SK-N-SH (cell line): ENCODE measurements at regions not wholly inside any gene's neighbourhood (a gene's known extent, or its start where the extent isn't known, plus 50 kb on each side); places are given as distances from the start of the nearest gene placed in this dataset.

Experiments used
- CTCF ChIA-PET: fragments of 300-600, 350-600 bp; formaldehyde crosslinking; extraction: SDS; loops from one replicate; lab custom pipeline; 2021; lab: Yijun Ruan, JAX
- POLR2A ChIA-PET: fragments of 350-600 bp; sonication (Branson Sonifier 250); formaldehyde crosslinking; extraction: SDS; loops from one replicate; lab custom pipeline; 2020; ENCODE audit warnings: antibody characterized with exemption, inconsistent platforms; lab: Yijun Ruan, JAX
- DNase-seq: peaks from one replicate; pipeline ENCODE4 v3.0.0; 2012
- H2AFZ ChIP-seq: fragments of 200-600 bp; sonication (generic); 2 replicates; pipeline ENCODE4 v1.8.1; 2016; ENCODE audit warnings: antibody characterized with exemption, mild to moderate bottlenecking, low read depth
- H3F3A ChIP-seq: fragments of 200-600 bp; sonication (generic); replicated peaks from 2 replicates; pipeline ENCODE3; 2016; ENCODE audit warnings: antibody characterized with exemption, mild to moderate bottlenecking; ENCODE audit not compliant: insufficient read depth
- H3K27ac ChIP-seq, 2 experiments: fragments of 200-500 bp in 1 of 2; fragments of 200-600 bp in 1 of 2; sonication (Bioruptor generic) in 1 of 2; sonication (generic), shearing (Covaris generic) in 1 of 2; 2 replicates each; pipeline versions ENCODE4 v1.5.1 to v1.6.1; 2014 to 2016; ENCODE audit warnings: low read depth in 2 of 2, inconsistent platforms in 1 of 2, low read length in 1 of 2, mild to moderate bottlenecking in 1 of 2, mixed read lengths in 1 of 2
- H3K27me3 ChIP-seq: fragments of 200-600 bp; sonication (generic), shearing (Covaris generic); 2 replicates; pipeline ENCODE4 v1.6.1; 2016; ENCODE audit warnings: mixed run types; ENCODE audit not compliant: insufficient read depth
- H3K36me3 ChIP-seq, 2 experiments: fragments of 200-500 bp in 1 of 2; fragments of 200-600 bp in 1 of 2; sonication (Bioruptor generic) in 1 of 2; sonication (generic) in 1 of 2; replicated peaks in 1 of 2; 2 replicates each; pipeline versions ENCODE3 to v1.5.1; 2014 to 2016; ENCODE audit warnings: low read length in 1 of 2, mild to moderate bottlenecking in 1 of 2; ENCODE audit not compliant: insufficient read depth in 2 of 2, control insufficient read depth in 1 of 2
- H3K4me1 ChIP-seq, 2 experiments: fragments of 200-500 bp in 1 of 2; fragments of 200-600 bp in 1 of 2; sonication (Bioruptor generic) in 1 of 2; sonication (generic), shearing (Covaris generic) in 1 of 2; 2 replicates each; pipeline versions ENCODE4 v1.5.1 to v1.6.1; 2014 to 2016; ENCODE audit warnings: low read depth in 1 of 2, low read length in 1 of 2, mixed run types in 1 of 2; ENCODE audit not compliant: insufficient read depth in 2 of 2, control insufficient read depth in 1 of 2
- H3K4me2 ChIP-seq: fragments of 200-600 bp; sonication (generic), shearing (Covaris generic); 2 replicates; pipeline ENCODE4 v1.6.1; 2017; ENCODE audit warnings: mixed run types
- H3K4me3 ChIP-seq, 2 experiments: fragments of 200-500 bp in 1 of 2; fragments of 200-600 bp in 1 of 2; sonication (Bioruptor generic) in 1 of 2; sonication (generic), shearing (Covaris generic) in 1 of 2; 2 replicates each; pipeline versions ENCODE4 v1.5.1 to v1.8.1; 2014 to 2016; ENCODE audit warnings: low read depth in 2 of 2, inconsistent platforms in 1 of 2, low read length in 1 of 2, mild to moderate bottlenecking in 1 of 2, mixed read lengths in 1 of 2, moderate library complexity in 1 of 2
- H3K79me2 ChIP-seq: fragments of 200-600 bp; sonication (generic); 2 replicates; pipeline ENCODE4 v1.8.1; 2017; ENCODE audit warnings: mild to moderate bottlenecking; ENCODE audit not compliant: insufficient read depth
- H3K9ac ChIP-seq: fragments of 200-600 bp; sonication (generic); 2 replicates; pipeline ENCODE4 v1.6.1; 2017; ENCODE audit warnings: mixed run types
- H3K9me2 ChIP-seq: fragments of 200-600 bp; sonication (generic); 2 replicates; pipeline ENCODE4 v1.6.1; 2017; ENCODE audit warnings: mixed run types
- H3K9me3 ChIP-seq: fragments of 200-600 bp; sonication (generic); 2 replicates; pipeline ENCODE4 v1.6.1; 2017; ENCODE audit warnings: mixed run types, mild to moderate bottlenecking, moderate library complexity
- H4K20me1 ChIP-seq: fragments of 200-600 bp; sonication (generic); 2 replicates; pipeline ENCODE4 v1.6.1; 2017; ENCODE audit warnings: mild to moderate bottlenecking, mixed run types; ENCODE audit not compliant: insufficient read depth
- CHD2 ChIP-seq: fragments of 150-350 bp; IDR thresholded peaks from 2 replicates; pipeline ENCODE4 v1.6.1; 2018; ENCODE audit warnings: low read length; ENCODE audit not compliant: partially characterized antibody
- CTCF ChIP-seq: fragments of 200-600 bp; sonication (generic); IDR thresholded peaks from 2 replicates; pipeline ENCODE4 v1.6.1; 2017; ENCODE audit warnings: antibody characterized with exemption, mild to moderate bottlenecking, moderate library complexity
- EP300 ChIP-seq, 2 experiments: IDR thresholded peaks; 2 replicates each; pipeline versions ENCODE4 v1.4.0 to v1.6.1; 2012; ENCODE audit warnings: borderline replicate concordance in 1 of 2, low read depth in 1 of 2, low read length in 1 of 2
- EZH2phosphoT487 ChIP-seq: fragments of 200-600 bp; sonication (generic); IDR thresholded peaks from 2 replicates; pipeline ENCODE4 v1.6.1; 2017; ENCODE audit warnings: low read depth, mixed run types, mild to moderate bottlenecking, antibody characterized with exemption, moderate library complexity, borderline replicate concordance
- FOSL2 ChIP-seq: IDR thresholded peaks from 2 replicates; pipeline ENCODE4 v1.4.0; 2012; ENCODE audit warnings: low read depth, mild to moderate bottlenecking, moderate library complexity, borderline replicate concordance
- GATA2 ChIP-seq: sonication (generic); formaldehyde crosslinking; IDR thresholded peaks from 2 replicates; pipeline ENCODE4 v1.5.0; 2020; ENCODE audit warnings: mild to moderate bottlenecking, missing genetic modification reagents
- IRF3 ChIP-seq: fragments of 150-350 bp; IDR thresholded peaks from 2 replicates; pipeline ENCODE4 v1.6.1; 2016; ENCODE audit warnings: mild to moderate bottlenecking, low read depth, low read length
- MAX ChIP-seq: IDR thresholded peaks from 2 replicates; pipeline ENCODE4 v1.4.0; 2012; ENCODE audit warnings: low read depth
- MXI1 ChIP-seq: IDR thresholded peaks from 2 replicates; pipeline ENCODE4 v1.6.1; 2012; ENCODE audit warnings: mild to moderate bottlenecking, low read depth, low read length, improper control_type of control experiment
- NFIC ChIP-seq: IDR thresholded peaks from 2 replicates; pipeline ENCODE4 v1.4.0; 2012; ENCODE audit warnings: borderline replicate concordance
- PBX3 ChIP-seq: IDR thresholded peaks from 2 replicates; pipeline ENCODE4; 2012
- POLR2AphosphoS5 ChIP-seq: IDR thresholded peaks from 2 replicates; pipeline ENCODE4 v1.6.1; 2012; ENCODE audit warnings: low read depth, low read length
- RAD21 ChIP-seq: IDR thresholded peaks from 2 replicates; pipeline ENCODE4 v1.6.1; 2012; ENCODE audit warnings: mild to moderate bottlenecking, low read length
- RCOR1 ChIP-seq: fragments of 150-350 bp; IDR thresholded peaks from 2 replicates; pipeline ENCODE4 v1.6.1; 2017; ENCODE audit warnings: antibody characterized with exemption, low read length
- RXRA ChIP-seq: IDR thresholded peaks from 2 replicates; pipeline ENCODE4 v1.4.0; 2012; ENCODE audit warnings: low read depth, mild to moderate bottlenecking, borderline replicate concordance
- SIN3A ChIP-seq: IDR thresholded peaks from 2 replicates; pipeline ENCODE4 v1.6.1; 2012; ENCODE audit warnings: low read depth, mild to moderate bottlenecking, low read length, moderate library complexity, borderline replicate concordance
- SMC3 ChIP-seq: IDR thresholded peaks from 2 replicates; pipeline ENCODE4 v1.6.1; 2012; ENCODE audit warnings: low read depth, low read length, improper control_type of control experiment
- TEAD4 ChIP-seq: IDR thresholded peaks from 2 replicates; pipeline ENCODE4 v1.4.0; 2012; ENCODE audit warnings: mild to moderate bottlenecking, borderline replicate concordance; ENCODE audit not compliant: insufficient read depth
- YY1 ChIP-seq: IDR thresholded peaks from 2 replicates; pipeline ENCODE4 v1.4.0; 2012; ENCODE audit warnings: low read depth, mild to moderate bottlenecking
- ZBTB33 ChIP-seq: IDR thresholded peaks from 2 replicates; pipeline ENCODE4 v1.4.0; 2012; ENCODE audit warnings: low read depth, borderline replicate concordance
- WGBS: methylation state at CpG from one replicate; pipeline ENCODE4 v1.1.6; 2017; ENCODE audit warnings: low lambda C conversion rate; 5-methylcytosine and 5-hydroxymethylcytosine counted together

- DNase-seq = no peak
- Histone ChIP-seq H3K27ac (no peak overlapping the region), H3K9ac (no peak overlapping the region)
- TF ChIP-seq ZBTB33 (no peak), GATA2 (CRISPR knock-in tag) (no peak), NFIC (no peak)
- TF ChIP-seq, all 33 proteins: peak for 0
- no peaks in the 10 kb centered on the region for H3K79me2 ChIP-seq
- H3K4me3 ChIP-seq = no peak overlapping the region
- H3K4me2 ChIP-seq = no peak overlapping the region
- H3K9me3 ChIP-seq = no peaks in the 10 kb centered on the region
- no peaks in the 10 kb centered on the region for H3K4me1 ChIP-seq
- no peaks in the 10 kb centered on the region for H3K27me3 ChIP-seq
- peaks cover 4% of the 10 kb centered on the region for H3F3A ChIP-seq
- no peaks in the 10 kb centered on the region for H3K9me2 ChIP-seq
- ChIA-PET POLR2A (no interaction called here), CTCF (no interaction called here)
- no peaks in the 10 kb centered on the region for H3K36me3 ChIP-seq
- WGBS = 23% methylated on average over 10 of the region's 19 CpGs
- no peaks in the 10 kb centered on the region for H4K20me1 ChIP-seq
- no peak overlapping the region for H2AFZ ChIP-seq
Measured at GRCh38 chr1:2916706-2917105, 104.6 kb upstream of the ACTRT2 start.

GRCh38 chr1:2917284-2917683, 104.0 kb upstream of the ACTRT2 start:
- CTCF ChIA-PET = no interaction called here
- no peaks in the 10 kb centered on the region for H3K9me3 ChIP-seq
- H3F3A ChIP-seq = peaks cover 4% of the 10 kb centered on the region
- H3K79me2 ChIP-seq = no peaks in the 10 kb centered on the region
- no peak overlapping the region for H3K4me2 ChIP-seq
- no peaks in the 10 kb centered on the region for H3K27me3 ChIP-seq
- no peak for DNase-seq
- no peak for TF ChIP-seq EZH2phosphoT487
- TF ChIP-seq SMC3 = no peak
- no peak for TF ChIP-seq YY1
- no peak for TF ChIP-seq NFIC
- no peak for TF ChIP-seq GATA2 (CRISPR knock-in tag)
- TF ChIP-seq POLR2AphosphoS5 = no peak
- no peak for TF ChIP-seq TEAD4
- no peak for TF ChIP-seq CTCF
- TF ChIP-seq FOSL2 = no peak
- TF ChIP-seq MAX = no peak
- no peak for TF ChIP-seq PBX3
- TF ChIP-seq CHD2 = no peak
- TF ChIP-seq RXRA = no peak
- no peak for TF ChIP-seq RCOR1
- TF ChIP-seq RAD21 = no peak
- TF ChIP-seq IRF3 = no peak
- TF ChIP-seq EP300 (IDR thresholded peaks at IDR 0.05; ENCODE audit: borderline replicate concordance in 1 of 2, low read depth in 1 of 2, low read length in 1 of 2) = no peak
- TF ChIP-seq MXI1 = no peak
- TF ChIP-seq SIN3A = no peak
- H3K4me1 ChIP-seq = no peaks in the 10 kb centered on the region
- no peak overlapping the region for H3K27ac ChIP-seq
- no peak overlapping the region for H3K9ac ChIP-seq
- POLR2A ChIA-PET = no interaction called here
- no peaks in the 10 kb centered on the region for H3K9me2 ChIP-seq
- H3K36me3 ChIP-seq = no peaks in the 10 kb centered on the region
- 24% methylated on average over 15 of the region's 17 CpGs for WGBS
- H2AFZ ChIP-seq = no peak overlapping the region
- H3K4me3 ChIP-seq = no peak overlapping the region
- no peaks in the 10 kb centered on the region for H4K20me1 ChIP-seq
